Inflammatory macrophage treated with lipopolysaccharide for 1 hour (primary cell): ENCODE measurements at regions not wholly inside any gene's neighbourhood (a gene's known extent, or its start where the extent isn't known, plus 50 kb on each side); places are given as distances from the start of the nearest gene placed in this dataset.

Source experiments
- DNase-seq, 2 donors: peaks; one replicate each; pipeline ENCODE4 v3.0.0-alpha.2; 2020 to 2022

DNA sequence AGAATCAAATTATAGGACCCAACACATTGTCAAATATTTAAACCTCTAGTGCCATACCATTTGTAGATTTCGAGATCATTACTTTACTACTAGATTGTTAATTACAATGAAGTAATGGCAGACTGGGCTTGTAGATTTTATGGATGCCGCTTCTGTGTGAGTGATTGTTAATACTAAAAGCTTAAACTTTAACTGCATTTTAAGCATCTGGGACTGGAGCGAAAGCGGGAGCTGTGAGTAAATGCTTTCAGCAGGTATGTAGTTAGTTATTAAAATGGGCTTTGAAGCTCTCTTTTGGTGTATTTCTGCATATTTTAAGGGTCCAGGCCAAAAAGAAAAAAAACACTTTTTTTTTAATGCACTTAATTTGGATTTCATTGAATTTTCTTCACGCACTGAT lies 519.3 kb downstream of the MED13L start:
- no peak for DNase-seq

DNA sequence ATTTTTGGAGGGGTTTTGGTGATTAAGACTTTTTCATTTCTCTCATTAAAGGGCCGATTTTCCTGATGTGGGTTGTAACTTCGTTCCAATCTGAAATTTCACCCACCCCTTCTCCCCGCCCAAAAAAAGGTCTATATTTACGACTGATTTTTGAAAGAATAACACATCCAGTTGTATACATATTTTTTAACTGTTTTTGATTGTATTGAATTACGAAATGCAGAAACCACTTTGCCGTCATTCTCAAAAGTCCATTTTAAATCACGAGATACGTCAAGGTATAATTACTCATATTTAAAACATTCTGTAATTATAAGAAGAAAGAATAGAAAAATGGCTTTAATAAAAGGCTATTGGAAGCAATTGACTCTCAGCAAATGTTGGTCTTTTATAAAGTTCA lies 520.7 kb downstream of the MED13L start:
- DNase-seq = no peak

- DNase-seq = no peak
Observed at GRCh38 chr12:115756271-115756670, 521.2 kb downstream of the MED13L start.

DNA sequence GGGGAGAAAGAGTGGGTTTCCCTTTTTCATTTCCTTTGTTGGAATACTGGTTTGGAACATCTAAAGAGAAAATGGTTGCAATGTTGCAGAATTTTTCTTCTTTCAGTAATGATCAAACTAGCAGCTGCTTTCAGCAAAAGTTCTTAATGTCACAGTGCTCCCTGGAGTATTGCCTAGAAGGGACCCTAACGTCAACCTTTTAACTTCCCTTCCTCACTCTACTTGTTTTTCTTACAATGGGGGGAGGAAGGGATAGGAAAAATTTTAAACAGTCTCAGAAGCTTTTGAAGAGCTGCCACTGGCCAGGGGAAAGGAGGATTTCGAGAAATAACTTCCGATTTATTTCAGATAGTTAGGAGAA lies 521.8 kb downstream of the MED13L start:
- no peak for DNase-seq

GRCh38 chr12:115755061-115755724 lies 522.3 kb downstream of the MED13L start:
- no peak for DNase-seq

DNA sequence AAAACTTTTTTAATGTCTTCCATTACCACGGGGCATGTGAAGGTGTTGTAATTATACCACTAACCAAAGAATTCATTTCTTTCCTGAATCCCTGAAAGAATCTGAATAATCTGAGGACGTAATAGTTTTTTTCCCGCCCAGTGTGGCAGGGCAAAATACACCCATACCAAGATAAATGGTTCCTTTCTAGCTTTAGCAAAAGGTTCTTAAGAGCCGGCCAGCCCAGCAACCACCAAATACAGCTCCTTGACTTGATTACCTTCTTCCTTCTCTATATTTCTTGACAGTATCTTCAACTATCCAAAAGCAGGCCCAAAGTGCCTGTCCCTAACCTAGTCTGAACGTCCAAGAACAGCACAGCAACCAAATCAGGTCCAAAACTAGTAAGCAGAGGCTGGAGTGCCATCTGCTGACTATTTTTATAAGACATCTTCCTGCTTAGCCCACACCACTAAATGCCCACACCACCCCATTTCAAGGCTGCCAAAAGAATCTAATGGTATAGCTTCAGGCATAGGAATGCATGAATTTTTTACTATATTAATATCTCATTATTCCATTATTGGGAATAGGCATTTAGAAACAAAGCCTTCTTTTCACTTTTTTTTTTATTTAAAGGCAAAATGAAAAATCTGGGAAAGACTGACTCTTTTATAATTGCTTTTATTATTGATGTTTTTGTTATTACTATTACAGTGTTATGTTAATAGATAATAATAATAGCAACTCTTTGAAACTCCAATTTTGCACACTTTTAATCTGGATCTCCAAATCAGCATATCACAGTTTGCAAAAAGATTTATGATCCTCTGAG lies 524.4 kb downstream of the MED13L start:
- peak; percentile 19 to 47 for DNase-seq

GRCh38 chr12:115752156-115752555 lies 525.3 kb downstream of the MED13L start:
- no peak for DNase-seq

GRCh38 chr12:115750340-115750739 lies 527.2 kb downstream of the MED13L start:
- DNase-seq = no peak

DNA sequence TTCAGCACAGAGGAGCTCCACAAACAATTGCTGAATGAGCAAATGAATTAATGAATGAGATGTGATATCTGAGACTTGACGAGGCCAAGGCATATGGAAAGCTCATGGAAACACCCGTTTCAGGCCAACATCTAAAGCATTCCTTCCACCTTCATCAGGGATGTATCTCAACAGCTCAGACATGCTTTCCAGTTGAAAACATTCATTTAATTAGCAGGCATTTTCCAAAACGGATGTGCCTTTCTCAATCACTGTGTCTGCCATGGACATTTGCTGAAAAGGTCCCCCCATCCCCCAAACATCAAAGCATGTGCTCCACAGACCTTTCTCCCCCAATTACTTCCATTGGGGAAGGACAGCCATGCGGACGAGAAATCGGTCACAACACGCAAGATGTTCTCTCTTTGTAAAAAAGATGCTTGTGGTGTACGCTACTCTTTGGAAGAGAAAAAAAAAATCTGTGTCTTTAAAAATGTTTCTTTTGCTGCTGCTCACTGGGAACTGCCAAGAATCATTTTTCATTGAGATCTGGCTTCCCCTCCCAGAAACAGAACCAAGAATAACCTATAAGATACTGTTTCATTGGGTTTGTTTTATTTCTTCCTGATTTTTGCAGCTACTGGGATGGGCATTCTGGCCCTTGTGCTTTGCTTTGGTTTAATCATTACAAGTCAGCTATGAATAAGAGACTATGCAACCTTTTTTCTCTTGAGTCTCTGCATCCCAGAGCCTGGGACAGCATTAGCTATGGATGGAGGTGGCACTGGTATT lies 528.2 kb downstream of the MED13L start:
- DNase-seq = no peak

DNA sequence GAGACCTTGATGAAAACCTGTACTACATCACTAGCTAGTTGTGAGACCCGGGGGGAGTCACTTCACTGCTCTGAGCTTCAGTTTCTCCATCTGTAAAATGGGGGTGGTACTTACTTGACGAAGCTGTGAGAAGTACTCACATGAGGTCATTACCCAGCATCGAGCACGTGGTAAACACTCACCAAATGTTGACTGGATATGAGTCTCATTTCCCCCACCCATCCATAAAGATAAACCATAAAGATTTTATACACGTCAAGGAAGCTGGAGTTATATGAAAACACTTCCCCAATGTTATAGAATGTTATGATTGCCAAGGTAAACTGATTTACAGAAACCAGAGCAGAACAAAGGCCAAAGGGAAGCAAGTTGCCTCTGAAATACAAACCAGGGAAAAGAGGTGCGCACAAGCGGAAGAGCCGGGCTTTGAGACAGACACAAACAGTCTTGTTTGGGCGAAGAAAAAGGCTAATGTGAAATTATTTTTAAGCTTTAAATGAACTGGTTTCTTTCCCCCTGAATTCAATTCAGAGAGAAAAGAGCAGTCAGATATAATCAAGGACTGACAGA lies 536.8 kb downstream of the MED13L start:
- no peak for DNase-seq

DNA sequence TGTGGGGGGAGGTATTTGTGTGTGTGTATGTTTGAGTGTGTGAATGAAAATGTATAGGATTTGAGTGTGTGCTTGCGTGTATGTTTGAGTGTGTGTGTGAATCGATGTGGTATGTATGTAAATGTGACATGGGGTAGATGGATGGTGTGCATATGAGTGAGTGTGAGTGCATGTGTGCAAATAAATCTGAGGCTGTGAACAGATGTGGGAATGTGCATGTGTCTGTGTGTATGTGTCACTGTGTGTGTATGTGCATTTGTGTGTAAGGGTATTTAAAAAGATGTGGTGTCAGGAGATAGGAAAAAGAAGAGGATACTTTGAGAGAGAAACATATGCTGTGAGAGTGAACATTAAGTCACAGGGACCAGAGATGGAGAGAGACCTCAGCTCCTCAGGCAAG lies 539.6 kb downstream of the MED13L start:
- DNase-seq = no peak

- no peak for DNase-seq
Observed at GRCh38 chr12:115736360-115736759, 541.1 kb downstream of the MED13L start.

GRCh38 chr12:115730975-115731541 lies 546.4 kb downstream of the MED13L start:
- DNase-seq = no peak

- DNase-seq = no peak
Observed at GRCh38 chr12:115726691-115727090, 550.8 kb downstream of the MED13L start.

GRCh38 chr12:115722181-115722580 lies 555.3 kb downstream of the MED13L start:
- DNase-seq = no peak

- DNase-seq = no peak
Observed at GRCh38 chr12:115716551-115716950, 560.9 kb downstream of the MED13L start.

GRCh38 chr12:115712676-115713075 lies 564.8 kb downstream of the MED13L start:
- DNase-seq = no peak

DNA sequence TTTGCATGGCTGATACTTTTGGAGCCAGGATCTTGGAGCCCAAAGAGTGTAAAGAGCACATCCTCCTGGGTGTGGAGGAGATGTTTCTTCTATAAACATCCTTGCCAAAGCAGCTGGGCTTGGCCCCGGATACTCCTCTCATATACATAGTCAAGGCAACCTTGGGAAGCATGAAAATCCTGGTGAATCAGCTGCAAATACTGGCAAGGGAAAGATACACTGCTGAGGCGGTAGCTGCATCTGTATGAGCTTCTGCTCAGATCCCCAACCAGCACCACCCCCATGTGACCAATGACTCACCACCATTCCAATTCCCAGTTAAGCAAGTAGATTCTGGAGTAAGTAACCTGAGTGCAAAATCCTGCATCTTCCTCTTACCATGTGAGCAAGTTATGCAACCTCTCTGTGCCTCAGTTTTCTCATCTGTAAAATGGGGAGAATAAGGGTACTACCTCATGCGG lies 567.4 kb downstream of the MED13L start:
- no peak for DNase-seq

GRCh38 chr12:115709540-115710011 lies 567.9 kb downstream of the MED13L start:
- DNase-seq = no peak

DNA sequence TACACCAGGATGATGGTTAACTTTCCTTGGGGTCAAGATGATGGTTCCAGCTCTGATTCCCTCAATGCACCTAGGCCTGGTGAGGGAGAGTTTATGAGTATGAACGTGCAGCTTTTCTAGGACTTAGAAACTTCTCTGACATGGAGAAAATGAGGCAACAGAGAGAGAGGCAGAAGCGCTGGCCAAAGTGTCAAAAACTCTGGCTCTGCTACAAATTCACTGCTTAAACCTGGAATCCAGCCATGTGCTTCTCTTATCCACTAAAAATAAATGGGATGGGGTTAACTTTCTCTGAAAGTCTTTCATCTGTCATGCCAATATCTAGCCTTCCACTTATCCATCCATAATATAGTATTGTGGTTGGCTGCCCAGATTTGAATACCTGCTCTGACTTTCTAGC lies 568.7 kb downstream of the MED13L start:
- no peak for DNase-seq

- no peak for DNase-seq
Observed at GRCh38 chr12:115700896-115701465, 576.5 kb downstream of the MED13L start.

GRCh38 chr12:115700081-115700480 lies 577.4 kb downstream of the MED13L start:
- DNase-seq = no peak
